GM18951 (cell line): ENCODE measurements at regions not wholly inside any gene's neighbourhood (a gene's known extent, or its start where the extent isn't known, plus 50 kb on each side); places are given as distances from the start of the nearest gene placed in this dataset.

Source experiments
- POLR2A ChIP-seq: IDR thresholded peaks from 4 replicates; pipeline ENCODE4 v1.6.1; 2011; ENCODE audit warnings: mild to moderate bottlenecking; ENCODE audit not compliant: insufficient read length, insufficient read depth; ENCODE audit errors: extremely low read depth
- in situ Hi-C: fragments of 300-500 bp; cut with MboI; formaldehyde crosslinking; loops from one replicate; pipeline ENCODE4 v1.12.0; 2022; ENCODE audit warnings: low sequenced_read_pairs, mixed read lengths, inconsistent platforms; ENCODE audit not compliant: unreplicated experiment

- no peak for TF ChIP-seq POLR2A
- in situ Hi-C loops, result no loop called here
These were observed 85.7 kb downstream of the ADRA2C start for GRCh38 chr4:3851881-3852280.

- no peak for TF ChIP-seq POLR2A
- in situ Hi-C loops, result no loop called here
These were observed 86.1 kb downstream of the ADRA2C start for GRCh38 chr4:3852309-3852708.

GRCh38 chr4:3852711-3853110 lies 86.5 kb downstream of the ADRA2C start:
- in situ Hi-C loops, result no loop called here
- no peak for TF ChIP-seq POLR2A

- in situ Hi-C loops, result no loop called here
- no peak for TF ChIP-seq POLR2A
These were observed 87.3 kb downstream of the ADRA2C start for GRCh38 chr4:3853388-3854035.

- in situ Hi-C loops, result no loop called here
These were observed 88.5 kb downstream of the ADRA2C start for GRCh38 chr4:3854661-3855060.

GRCh38 chr4:3855646-3856045 lies 89.5 kb downstream of the ADRA2C start:
- TF ChIP-seq POLR2A, result no peak
- in situ Hi-C loops, result no loop called here

More at GRCh38 chr4:3854661-3855060, 88.5 kb downstream of the ADRA2C start:
- TF ChIP-seq POLR2A, result no peak

- no peak for TF ChIP-seq POLR2A
- in situ Hi-C loops, result no loop called here
These were observed 90.5 kb downstream of the ADRA2C start for GRCh38 chr4:3856604-3857204.

GRCh38 chr4:3857269-3857926 lies 91.2 kb downstream of the ADRA2C start:
- in situ Hi-C loops, result no loop called here
- no peak for TF ChIP-seq POLR2A

- in situ Hi-C loops, result no loop called here
- no peak for TF ChIP-seq POLR2A
These were observed 92.0 kb downstream of the ADRA2C start for GRCh38 chr4:3858046-3858730.

GRCh38 chr4:3858765-3859388 lies 92.7 kb downstream of the ADRA2C start:
- in situ Hi-C loops, result no loop called here
- TF ChIP-seq POLR2A, result no peak

- TF ChIP-seq POLR2A, result no peak
- in situ Hi-C loops, result no loop called here
These were observed 93.4 kb downstream of the ADRA2C start for GRCh38 chr4:3859571-3859970.

GRCh38 chr4:3860061-3860912 lies 94.1 kb downstream of the ADRA2C start:
- TF ChIP-seq POLR2A, result no peak
- in situ Hi-C loops, result no loop called here
